T-cell (primary cell): ENCODE measurements at regions not wholly inside any gene's neighbourhood (a gene's known extent, or its start where the extent isn't known, plus 50 kb on each side); places are given as distances from the start of the nearest gene placed in this dataset.
"Not testable (repeated sequence)": the region's sequence is repeated elsewhere in the genome, so short reads cannot be mapped to it uniquely, and the experiment has no call there.

Experiments
- ATAC-seq, 4 experiments: fragments of 200-7000 bp in 3 of 4; fragments of 150-1000 bp in 1 of 4; cut with Tn5 transposase; replicated peaks in 1 of 4; 1 replicate in 3 of 4; 2 replicates in 1 of 4; pipeline ENCODE4 v1.10.0; 2021; ENCODE audit warnings: moderate library complexity in 3 of 4, mild to moderate bottlenecking in 2 of 4, moderate number of reproducible peaks in 1 of 4
- CTCF ChIA-PET, 2 donors: fragments of 300-600 bp; sonication (Branson Sonifier 250); formaldehyde crosslinking; loops; one replicate each; lab custom pipeline; 2022; ENCODE audit warnings: antibody characterized with exemption in 2 of 2; lab: Charles Lee
- POLR2A ChIA-PET, 2 donors: fragments of 300-600 bp; sonication (Branson Sonifier 250); formaldehyde crosslinking; loops; one replicate each; lab custom pipeline; 2022; ENCODE audit warnings: antibody characterized with exemption in 2 of 2; lab: Charles Lee
- DNase-seq, 35 experiments: peaks; one replicate each; pipeline versions ENCODE4 v3.0.0 to v3.0.0-alpha.2; 2013 to 2023
- H3K27ac ChIP-seq: one replicate; pipeline ENCODE4 v1.5.1; 2013; ENCODE audit warnings: low read length
- H3K27me3 ChIP-seq, 2 experiments: replicated peaks in 1 of 2; 1 replicate in 1 of 2; 2 replicates in 1 of 2; pipeline versions ENCODE4 v1.6.1 to v1.7.0; 2013; ENCODE audit warnings: low read length in 1 of 2, mixed read lengths in 1 of 2; ENCODE audit not compliant: control insufficient read depth in 2 of 2, insufficient read depth in 2 of 2; ENCODE audit errors: extremely low read depth in 1 of 2
- H3K36me3 ChIP-seq, 2 donors: 1 replicate in 1 of 2; 2 replicates in 1 of 2; pipeline versions ENCODE4 v1.6.1 to v1.7.0; 2013; ENCODE audit warnings: low read length in 1 of 2; ENCODE audit not compliant: control insufficient read depth in 2 of 2, insufficient read depth in 1 of 2; ENCODE audit errors: extremely low read depth in 1 of 2
- H3K4me1 ChIP-seq, 2 experiments: 1 replicate in 1 of 2; 2 replicates in 1 of 2; pipeline versions ENCODE4 v1.6.1 to v1.7.0; 2013; ENCODE audit warnings: low read length in 2 of 2, mixed read lengths in 1 of 2; ENCODE audit not compliant: insufficient read depth in 2 of 2, control insufficient read depth in 1 of 2; ENCODE audit errors: extremely low read depth in 1 of 2
- H3K4me3 ChIP-seq, 2 donors: 1 replicate in 1 of 2; 2 replicates in 1 of 2; pipeline versions ENCODE4 v1.5.1 to v1.7.0; 2013; ENCODE audit warnings: mild to moderate bottlenecking in 2 of 2, low read length in 1 of 2, moderate library complexity in 1 of 2; ENCODE audit not compliant: control insufficient read depth in 1 of 2; ENCODE audit errors: extremely low read depth in 1 of 2
- H3K9me3 ChIP-seq: 2 replicates; pipeline ENCODE4 v1.7.0; 2013
- H3K27ac Mint-ChIP-seq, 2 donors: one replicate each; pipeline ENCODE4 v1.8.0; 2020 to 2021; ENCODE audit warnings: mild to moderate bottlenecking in 2 of 2, mixed read lengths in 2 of 2
- H3K27me3 Mint-ChIP-seq, 2 donors: one replicate each; pipeline ENCODE4 v1.8.0; 2021 to 2022; ENCODE audit warnings: mixed read lengths in 2 of 2
- H3K36me3 Mint-ChIP-seq: one replicate; pipeline ENCODE4 v1.8.0; 2021; ENCODE audit warnings: mixed read lengths
- H3K4me1 Mint-ChIP-seq, 3 donors: one replicate each; pipeline ENCODE4 v1.8.0; 2020 to 2022; ENCODE audit warnings: mixed read lengths in 3 of 3, mild to moderate bottlenecking in 1 of 3
- H3K4me3 Mint-ChIP-seq, 3 donors: one replicate each; pipeline ENCODE4 v1.8.0; 2020 to 2022; ENCODE audit warnings: mild to moderate bottlenecking in 3 of 3, mixed read lengths in 3 of 3, moderate library complexity in 3 of 3
- H3K9me3 Mint-ChIP-seq, 3 donors: one replicate each; pipeline ENCODE4 v1.8.0; 2020 to 2022; ENCODE audit warnings: mixed read lengths in 3 of 3
- WGBS: methylation state at CpG from one replicate; pipeline ENCODE4 v1.1.5; 2013; ENCODE audit warnings: missing lambda C conversion rate; ENCODE audit not compliant: insufficient coverage; 5-methylcytosine and 5-hydroxymethylcytosine counted together

DNA sequence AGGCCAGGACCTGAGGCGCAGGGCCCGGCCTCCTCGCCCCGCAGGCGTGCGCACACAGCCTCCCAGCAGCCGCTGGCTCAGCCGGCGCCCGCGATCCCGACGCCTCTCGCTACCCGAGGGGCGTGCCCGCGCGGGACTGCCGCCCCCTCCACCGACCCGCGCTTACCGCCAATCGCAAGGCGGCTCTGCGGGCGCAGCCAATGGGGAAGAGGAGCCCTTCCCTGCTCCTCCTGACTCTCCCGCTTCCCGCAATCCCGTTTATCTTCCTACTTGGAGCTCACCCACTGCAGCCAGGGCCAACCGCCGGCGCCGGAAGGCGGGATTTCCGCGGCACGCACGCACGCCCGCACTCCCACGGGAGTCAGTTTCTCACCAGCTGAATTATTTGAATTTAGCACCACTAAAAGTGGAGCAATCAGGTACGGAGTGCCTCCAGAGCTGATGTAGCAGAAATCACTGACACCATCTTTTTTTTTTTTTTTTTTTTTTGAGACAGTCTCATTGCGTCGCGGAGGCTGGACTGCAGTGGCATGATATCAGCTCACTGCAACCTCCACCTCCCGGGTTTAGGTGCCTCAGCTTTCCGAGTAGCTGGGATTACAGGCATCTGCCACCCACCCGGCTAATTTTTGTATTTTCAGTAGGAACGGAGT lies 64.9 kb upstream of the TP53TG3C start:
- CTCF ChIA-PET, H3K36me3 ChIP-seq, H3K36me3 Mint-ChIP-seq, H3K27ac Mint-ChIP-seq, H3K4me1 Mint-ChIP-seq, H3K4me3 ChIP-seq, POLR2A ChIA-PET, H3K27me3 ChIP-seq, H3K9me3 Mint-ChIP-seq, H3K4me3 Mint-ChIP-seq, H3K27ac ChIP-seq, DNase-seq, H3K4me1 ChIP-seq, H3K27me3 Mint-ChIP-seq, H3K9me3 ChIP-seq: not testable (repeated sequence)
- ATAC-seq = peak in 2 of 4 experiments; percentile 75 to 83
- no CpG with 5 or more reads among the region's 51 CpGs for WGBS
